HG03135 (cell line): ENCODE measurements at regions not wholly inside any gene's neighbourhood (a gene's known extent, or its start where the extent isn't known, plus 50 kb on each side); places are given as distances from the start of the nearest gene placed in this dataset.
"Not testable (repeated sequence)": the region's sequence is repeated elsewhere in the genome, so short reads cannot be mapped to it uniquely, and the experiment has no call there.

Experiments
- ATAC-seq: cut with Tn5 transposase; IDR thresholded peaks from one replicate; pipeline ENCODE4 v1.9.1; 2021; ENCODE audit warnings: mild to moderate bottlenecking, moderate library complexity; ENCODE audit not compliant: unreplicated experiment

GRCh38 chr7:69185170-69185569 is 413.1 kb upstream of the AUTS2 start:
- ATAC-seq, result no peak

GRCh38 chr7:69186974-69187373 is 411.3 kb upstream of the AUTS2 start:
- no peak for ATAC-seq

DNA sequence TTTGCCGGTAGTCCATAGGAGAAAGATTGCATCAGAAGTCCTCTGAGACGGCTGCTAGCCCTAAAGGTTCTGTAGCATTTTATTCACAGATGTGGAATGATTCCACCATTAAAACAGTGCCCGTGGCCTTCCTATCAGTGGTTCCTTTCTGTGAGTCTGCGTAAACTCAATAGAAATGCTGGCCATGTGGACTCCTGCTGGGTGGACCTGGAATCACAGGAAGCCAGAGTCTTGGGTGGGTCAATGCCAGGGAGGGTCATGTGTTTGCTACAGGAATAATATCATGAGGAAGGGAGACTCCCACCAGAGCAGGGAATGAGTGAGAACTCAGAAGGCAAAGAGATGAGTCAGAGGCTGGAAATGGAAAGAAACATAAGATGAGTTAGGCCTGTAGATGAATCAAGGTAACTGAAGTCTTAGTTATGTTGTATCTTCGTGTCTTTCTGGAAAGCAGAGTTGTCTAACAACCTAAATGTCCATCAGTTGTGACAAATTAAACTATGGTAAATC is 410.4 kb upstream of the AUTS2 start:
- no peak for ATAC-seq

DNA sequence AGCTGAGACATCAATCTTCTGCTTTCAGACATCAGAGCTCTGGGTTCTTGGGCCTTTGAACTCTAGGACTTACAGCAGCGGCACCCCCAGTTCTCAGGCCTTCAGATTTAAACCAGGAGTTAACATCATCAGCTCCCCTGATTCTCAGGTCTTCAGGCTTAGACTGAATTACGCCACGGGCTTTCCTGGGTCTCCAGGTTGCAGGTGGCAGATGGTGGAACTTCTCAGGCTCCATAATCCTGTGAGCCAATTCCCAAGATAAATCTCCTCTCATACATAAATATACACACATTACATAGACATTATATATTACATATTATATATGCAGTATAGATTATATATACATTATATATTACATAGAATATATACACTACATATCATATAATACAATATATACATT is 408.9 kb upstream of the AUTS2 start:
- no peak for ATAC-seq

DNA sequence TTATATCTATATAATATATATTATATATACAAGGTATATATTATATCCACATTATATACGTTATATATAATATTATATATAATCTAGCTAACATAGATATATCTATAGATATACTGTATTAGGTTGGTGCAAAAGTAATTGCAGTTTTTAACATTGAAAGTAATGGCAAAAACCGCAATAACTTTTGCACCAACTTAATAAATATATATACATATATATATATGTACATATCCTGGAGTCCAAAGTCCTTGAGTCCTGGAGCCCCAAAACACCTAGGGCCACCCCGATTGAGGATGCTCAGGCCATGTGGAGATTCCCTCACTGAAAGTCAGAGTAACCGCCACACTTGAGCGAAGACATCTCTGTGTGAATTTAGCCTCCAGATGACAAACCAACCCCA is 408.2 kb upstream of the AUTS2 start:
- no peak for ATAC-seq

DNA sequence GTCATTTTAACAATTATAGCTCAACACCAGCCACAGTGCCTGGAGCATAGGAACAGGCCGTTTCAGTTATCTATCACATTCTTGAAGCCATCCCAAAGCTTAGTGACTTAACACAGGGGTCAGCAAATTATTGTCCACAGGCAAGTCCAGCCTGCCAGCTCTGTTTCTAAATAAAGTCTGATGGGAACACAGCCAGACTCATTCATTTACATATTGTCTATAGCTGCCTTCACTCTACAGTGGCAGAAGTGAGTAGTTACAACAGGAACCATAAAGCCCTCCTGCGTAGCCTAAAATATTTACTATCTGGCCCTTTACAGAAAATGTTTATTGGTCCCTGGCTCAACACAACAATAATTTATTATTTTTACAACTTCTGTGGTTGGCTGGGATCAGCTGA is 407.5 kb upstream of the AUTS2 start:
- ATAC-seq, result no peak

DNA sequence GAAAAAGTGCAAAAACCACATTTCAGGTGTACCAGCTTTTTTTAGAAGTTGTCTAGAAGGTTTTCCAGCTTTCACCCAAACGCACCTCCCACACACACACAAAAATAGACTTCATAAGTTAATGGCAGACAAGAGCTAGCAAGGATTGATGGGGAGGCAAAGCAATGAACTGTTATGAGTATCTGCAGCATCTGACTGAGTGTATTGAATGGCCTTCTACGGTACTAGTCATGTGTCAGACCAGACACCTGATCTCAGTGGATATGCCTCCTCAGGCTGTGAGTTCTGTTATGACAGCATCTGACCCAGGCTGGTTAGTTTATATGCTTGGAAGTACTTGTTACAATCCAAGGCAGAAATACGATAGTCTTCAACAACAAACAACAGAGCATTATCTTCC is 406.1 kb upstream of the AUTS2 start:
- ATAC-seq, result no peak

DNA sequence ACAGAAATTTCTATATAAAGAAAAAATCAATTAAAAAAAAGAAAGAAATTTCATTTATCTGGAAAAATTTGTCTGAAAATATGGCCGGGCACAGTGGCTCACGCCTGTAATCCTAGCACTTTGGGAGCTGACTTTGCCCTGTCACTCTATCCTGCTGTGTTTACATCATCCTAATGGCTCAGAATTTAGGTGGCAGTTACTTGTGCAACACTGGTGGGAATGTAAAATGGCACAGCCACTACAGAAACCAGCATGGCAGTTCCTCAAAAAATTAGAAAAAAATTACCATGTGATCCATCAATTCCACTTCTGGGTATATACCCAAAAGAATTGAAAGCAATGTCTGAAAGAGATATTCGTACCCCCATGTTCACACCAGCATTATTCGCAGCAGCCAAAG is 405.2 kb upstream of the AUTS2 start:
- no peak for ATAC-seq

- ATAC-seq, result no peak
These were observed 401.7 kb upstream of the AUTS2 start for GRCh38 chr7:69196593-69196992.

DNA sequence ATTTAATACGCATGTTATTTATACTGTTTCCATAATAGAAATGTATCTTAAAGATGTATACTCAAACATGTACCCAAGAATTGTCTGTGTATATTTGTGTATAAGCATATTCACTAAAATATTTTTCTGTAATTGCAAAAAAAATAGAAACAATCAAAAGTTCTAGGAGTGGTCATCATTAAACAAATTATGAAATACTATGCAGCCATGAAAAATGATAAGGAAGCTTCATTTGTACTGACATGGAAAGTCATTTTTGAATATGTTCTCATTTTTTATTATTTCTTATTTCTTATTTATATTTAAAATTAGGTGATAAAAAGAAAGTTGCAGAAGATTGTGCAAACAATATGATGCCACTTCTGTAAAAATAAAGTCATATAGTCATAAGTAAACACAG is 400.0 kb upstream of the AUTS2 start:
- no peak for ATAC-seq

- no peak for ATAC-seq
These were observed 399.2 kb upstream of the AUTS2 start for GRCh38 chr7:69199041-69199440.

GRCh38 chr7:69199661-69200060 is 398.6 kb upstream of the AUTS2 start:
- ATAC-seq, result no peak

GRCh38 chr7:69203871-69204270 is 394.4 kb upstream of the AUTS2 start:
- ATAC-seq, result no peak

DNA sequence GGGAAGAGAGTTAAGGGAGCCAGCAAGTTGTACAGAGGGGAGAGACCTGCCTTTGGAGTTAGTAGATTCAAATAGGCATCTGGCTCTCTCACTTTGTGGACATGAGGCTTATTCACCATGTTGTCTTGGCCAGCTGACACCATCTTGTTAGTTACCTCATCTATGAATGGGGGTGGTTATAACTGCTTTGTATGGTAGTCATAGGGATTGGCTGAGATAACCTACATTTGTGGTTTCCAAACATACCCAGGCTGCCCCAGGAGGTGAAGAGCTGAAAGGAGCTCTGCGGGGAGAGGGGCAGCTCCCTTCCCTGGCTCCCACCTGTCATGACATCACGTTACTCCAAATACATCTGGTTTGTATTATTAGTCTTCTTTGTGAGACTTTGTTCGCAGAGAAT is 393.3 kb upstream of the AUTS2 start:
- ATAC-seq, result no peak

GRCh38 chr7:69205581-69205980 is 392.7 kb upstream of the AUTS2 start:
- no peak for ATAC-seq

GRCh38 chr7:69208276-69208675 is 390.0 kb upstream of the AUTS2 start:
- ATAC-seq, result no peak

DNA sequence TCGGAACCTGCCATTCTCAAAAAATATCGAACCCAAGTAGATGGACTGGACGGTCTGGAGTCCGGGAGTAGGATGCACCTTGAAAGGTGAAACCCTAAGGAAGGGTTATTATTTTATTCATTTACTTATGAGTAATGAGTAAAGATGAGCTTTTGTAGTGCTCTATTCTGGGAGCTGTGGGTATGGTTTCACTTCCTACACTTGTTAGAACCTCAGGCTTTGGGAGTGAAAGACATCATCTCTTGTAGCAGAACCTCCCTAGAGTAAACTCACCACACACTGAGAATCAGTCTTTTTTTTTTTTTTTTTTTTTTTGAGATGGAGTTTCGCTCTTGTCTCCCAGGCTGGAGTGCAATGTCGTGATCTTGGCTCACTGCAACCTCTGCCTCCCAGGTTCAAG is 389.4 kb upstream of the AUTS2 start:
- ATAC-seq, result no peak

GRCh38 chr7:69211336-69211735 is 386.9 kb upstream of the AUTS2 start:
- no peak for ATAC-seq

DNA sequence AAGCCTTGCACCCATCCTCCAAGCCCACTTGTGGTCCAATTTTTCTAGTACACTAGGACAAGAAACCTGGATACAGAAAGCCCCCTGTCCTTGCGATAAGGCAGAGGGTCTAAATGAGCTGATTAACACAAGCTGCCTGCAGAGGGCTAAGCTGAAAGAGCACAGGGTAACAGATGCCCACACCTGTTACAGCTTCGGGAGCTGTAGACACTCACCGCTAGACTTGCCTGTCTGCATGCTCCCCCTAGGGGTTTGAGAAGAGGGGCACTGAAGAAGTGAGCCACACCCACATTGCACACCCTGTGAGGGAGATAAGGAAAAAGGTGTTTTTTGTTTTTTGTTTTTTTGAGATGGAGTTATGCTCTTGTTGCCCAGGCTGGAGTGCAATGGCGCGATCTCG is 386.5 kb upstream of the AUTS2 start:
- ATAC-seq, result no peak

DNA sequence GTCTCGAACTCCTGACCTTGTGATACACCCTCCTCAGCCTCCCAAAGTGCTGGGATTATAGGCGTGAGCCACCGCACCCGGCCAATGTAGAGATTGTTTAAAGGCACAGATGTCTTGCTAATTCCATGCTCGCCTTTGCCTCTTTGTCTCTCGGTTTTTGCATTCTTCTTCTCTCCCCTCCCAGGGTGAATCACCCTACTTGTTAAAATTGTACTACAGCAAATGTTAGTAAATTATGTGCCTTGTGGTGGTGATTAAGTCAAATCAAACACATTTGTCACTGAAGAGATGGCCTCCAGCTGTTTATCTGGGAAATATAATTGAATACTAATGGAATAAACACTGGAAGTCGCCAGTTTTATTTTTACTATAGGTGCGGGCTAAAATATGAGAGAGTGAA is 384.4 kb upstream of the AUTS2 start:
- no peak for ATAC-seq

- not testable (repeated sequence) for ATAC-seq
These were observed 382.8 kb upstream of the AUTS2 start for GRCh38 chr7:69215516-69215915.

DNA sequence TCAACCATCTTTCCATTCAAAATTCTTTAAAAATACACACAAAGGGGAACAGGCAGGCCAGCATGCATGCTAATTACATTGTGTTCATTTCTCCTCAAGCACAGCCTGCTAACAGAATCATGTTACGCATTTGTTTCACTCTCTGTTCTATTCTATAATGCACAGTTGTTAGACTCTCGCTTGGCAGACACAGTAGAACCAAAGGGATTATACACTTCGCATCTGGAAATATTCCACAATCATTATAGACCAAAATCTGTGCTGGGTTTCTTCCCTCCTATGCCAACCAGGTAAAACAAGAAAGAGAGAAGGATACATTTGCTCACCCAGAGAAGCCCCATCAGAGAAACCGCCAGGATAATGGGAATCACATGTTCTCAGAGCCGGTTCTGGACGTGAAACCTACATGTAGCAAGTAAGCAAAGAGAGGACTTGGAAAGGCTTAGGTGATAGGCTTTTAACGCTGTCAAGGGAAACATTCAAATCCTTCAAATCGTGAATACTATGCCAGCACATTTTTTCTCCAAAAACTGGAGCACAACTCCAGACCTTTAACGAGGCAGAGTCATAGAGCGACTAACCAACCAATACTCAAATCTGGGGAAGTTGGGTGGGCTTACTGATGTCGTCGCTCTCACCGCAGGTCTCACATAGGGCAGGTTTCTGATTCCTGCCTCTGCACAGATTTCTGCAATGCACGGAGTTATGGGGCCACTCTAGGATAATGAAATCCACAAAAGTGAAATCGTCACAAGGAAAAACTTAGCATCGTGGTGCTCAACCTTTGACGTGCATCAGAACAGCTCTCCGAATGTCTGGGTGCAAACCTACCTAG is 380.5 kb upstream of the AUTS2 start:
- ATAC-seq, result no peak

DNA sequence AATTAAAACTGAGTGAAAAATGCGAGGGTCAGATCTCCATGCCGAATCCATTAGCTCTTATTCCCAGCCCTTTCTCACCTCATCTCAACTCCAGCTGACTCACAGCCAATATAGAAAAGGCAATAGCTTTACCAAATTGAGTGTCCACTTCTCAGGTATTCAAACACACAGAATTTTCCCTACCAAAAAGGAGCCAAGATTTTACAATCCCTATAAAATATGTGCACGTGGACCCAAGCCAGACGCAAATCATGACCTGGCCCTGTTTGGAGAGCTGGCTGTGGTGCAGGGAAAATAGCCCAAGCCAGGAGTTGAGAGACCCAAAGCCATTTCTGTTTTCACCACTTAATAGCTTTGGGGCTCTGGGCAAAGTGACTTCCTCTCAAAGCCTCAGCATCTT is 379.7 kb upstream of the AUTS2 start:
- ATAC-seq, result no peak
